Activated CD4-positive, alpha-beta T cell treated with anti-CD3 and anti-CD28 coated beads, Interleukin-2, amount 50 U/mL, for 48 hours (primary cell): ENCODE measurements at regions not wholly inside any gene's neighbourhood (a gene's known extent, or its start where the extent isn't known, plus 50 kb on each side); places are given as distances from the start of the nearest gene placed in this dataset.

ENCODE experiments used
- DNase-seq, 2 experiments: peaks; one replicate each; pipeline ENCODE4 v3.0.0-alpha.2; 2020

DNA sequence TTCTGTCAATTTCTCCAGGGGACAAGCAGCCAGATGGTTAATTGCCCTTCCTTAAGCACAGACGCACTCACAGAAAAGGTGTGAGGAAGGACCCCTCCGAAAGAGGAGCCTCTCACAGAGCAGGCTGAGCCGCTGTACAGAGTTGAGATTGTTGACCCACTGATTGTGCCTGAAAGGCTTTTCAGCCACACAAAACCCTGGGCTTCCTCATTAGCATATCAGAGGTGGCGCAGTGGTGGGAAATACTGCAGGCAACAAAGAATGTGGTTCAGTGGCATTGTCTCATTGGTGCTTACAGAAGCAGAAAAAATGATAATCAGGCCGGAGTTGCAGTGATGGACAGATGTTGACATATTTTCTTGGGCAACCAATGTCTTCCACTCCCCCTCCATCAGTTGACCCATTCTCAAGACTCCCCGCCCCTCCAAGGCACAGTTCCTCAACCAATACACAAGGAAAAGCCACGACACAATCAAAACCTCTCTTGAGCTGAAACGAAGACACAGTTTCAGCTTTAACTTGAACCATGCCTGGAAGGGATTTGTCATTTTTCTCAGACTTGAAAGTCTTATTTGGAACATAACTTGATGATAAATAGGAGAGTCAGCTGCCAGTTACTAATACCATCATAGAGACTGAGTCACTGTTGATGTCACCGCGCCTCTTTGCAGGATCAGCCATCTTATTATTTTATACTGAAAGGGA lies 53.1 kb downstream of the ATXN3L start:
- DNase-seq, result peak; percentile 9 to 22

DNA sequence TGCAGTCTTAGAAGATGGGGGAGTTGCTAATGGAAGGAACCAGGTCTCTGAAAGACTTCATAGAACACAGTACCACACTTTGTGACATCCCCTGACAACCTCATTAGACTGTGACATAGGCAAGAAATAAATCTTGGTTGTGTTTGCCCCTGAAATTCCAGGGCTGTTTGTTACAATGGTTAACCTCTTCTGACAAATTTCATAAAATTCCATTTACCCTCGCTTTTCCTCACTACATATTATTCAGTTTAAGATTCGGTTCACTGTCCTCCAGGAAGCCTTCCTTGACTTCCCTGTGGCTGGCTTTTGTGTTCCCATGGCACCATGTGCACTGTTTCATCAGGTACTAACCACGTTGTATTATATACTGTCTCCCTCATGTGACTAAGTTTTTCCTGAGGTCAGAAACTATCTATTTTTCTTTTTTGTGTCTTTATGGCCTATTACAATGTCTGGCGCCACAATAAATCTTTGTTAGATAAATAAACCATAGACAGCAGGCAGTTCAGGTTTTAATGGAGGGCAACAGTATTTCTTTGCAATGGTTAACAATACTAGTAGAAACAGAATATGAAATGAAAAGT lies 54.2 kb downstream of the ATXN3L start:
- DNase-seq, result no peak

- DNase-seq, result no peak
Measured at GRCh38 chrX:13265111-13265510, 54.7 kb downstream of the ATXN3L start.

DNA sequence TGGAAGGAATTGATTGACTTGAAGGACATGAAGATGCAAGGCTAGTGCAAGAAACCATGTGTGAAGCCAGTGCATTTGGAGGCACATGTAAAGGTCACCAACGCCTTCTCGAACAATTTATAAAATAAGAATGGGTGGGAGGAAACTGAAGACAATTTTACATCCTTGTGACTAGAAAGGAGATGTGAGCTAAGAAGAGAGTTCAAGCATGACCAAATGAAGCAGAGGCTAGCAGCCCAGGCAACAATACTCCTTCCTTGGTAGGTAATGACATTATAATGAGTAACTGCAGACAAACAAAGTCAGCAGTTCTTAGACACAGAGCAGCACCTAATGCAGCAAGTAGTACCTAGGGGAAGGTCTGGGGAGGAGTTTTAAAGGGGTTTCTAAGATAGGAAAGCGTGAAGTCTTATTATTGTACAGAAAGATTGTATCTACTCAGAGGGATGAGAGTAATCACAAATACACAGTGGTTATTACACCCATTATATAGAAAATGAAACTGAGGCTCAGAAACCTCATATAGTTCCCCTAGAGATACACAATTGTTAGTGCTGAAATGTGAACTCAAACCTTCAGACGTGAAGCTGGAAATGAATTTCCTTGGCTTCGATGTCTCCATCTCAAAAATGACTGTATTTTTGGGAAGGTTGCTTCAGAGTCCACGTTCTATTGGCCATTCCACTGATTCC lies 56.1 kb downstream of the ATXN3L start:
- no peak for DNase-seq

DNA sequence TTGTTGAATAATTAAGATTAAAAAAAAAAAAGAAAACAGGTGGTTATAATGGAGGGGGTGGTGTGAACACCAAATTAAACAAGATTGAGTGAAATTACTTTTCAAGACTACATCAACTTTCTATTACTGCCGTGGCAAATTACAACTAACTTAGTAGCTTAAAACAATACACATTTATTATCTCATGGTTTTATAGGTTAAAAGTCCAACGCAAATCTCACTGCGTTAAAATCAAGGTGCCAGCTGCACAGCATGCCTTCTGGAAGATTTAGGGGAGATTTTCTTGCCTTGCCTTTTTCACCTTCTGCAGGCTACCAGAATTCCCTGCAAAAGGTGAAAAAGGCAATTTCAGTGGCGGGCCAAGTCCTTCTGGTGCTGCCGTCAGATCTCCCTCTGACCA lies 58.5 kb downstream of the ATXN3L start:
- DNase-seq, result no peak

DNA sequence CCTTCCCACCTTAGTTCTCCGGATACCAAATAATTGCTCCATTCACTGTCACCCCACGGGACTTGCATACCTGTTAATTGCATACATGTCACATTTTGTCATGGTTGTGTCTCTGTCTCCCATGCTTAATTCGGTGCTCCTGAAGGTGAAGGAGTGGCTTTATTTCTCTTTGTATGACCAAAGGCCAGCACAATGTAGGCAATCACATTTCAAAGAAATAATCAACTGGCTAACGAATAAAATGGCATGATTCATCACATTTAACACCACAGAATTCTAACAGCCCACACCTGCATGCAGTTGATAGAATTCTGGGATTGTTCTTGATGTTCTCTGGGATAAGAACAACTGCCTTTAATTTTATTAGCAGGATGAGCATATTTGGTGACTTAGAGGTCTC lies 59.3 kb downstream of the ATXN3L start:
- no peak for DNase-seq

DNA sequence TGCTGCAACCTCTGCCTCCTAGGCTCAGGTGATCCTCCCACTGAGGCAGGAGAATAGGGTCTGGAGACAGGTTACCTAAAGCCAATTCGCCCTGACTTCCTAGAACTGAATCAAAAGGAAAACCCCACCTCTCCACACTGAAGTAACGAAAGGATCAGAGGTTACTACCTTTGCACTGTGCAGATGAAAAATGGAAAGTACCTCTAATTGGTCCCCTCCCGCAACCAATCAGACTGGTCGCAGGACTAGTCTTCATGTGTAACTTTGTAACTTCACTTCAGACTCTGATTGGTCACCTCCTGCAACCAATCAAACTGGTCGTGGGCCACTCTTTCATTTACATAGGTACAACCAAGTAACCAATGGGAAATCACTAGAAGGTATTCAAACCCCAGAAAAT lies 61.1 kb downstream of the ATXN3L start:
- no peak for DNase-seq

- no peak for DNase-seq
Measured at GRCh38 chrX:13258052-13258444, 61.8 kb downstream of the ATXN3L start.

DNA sequence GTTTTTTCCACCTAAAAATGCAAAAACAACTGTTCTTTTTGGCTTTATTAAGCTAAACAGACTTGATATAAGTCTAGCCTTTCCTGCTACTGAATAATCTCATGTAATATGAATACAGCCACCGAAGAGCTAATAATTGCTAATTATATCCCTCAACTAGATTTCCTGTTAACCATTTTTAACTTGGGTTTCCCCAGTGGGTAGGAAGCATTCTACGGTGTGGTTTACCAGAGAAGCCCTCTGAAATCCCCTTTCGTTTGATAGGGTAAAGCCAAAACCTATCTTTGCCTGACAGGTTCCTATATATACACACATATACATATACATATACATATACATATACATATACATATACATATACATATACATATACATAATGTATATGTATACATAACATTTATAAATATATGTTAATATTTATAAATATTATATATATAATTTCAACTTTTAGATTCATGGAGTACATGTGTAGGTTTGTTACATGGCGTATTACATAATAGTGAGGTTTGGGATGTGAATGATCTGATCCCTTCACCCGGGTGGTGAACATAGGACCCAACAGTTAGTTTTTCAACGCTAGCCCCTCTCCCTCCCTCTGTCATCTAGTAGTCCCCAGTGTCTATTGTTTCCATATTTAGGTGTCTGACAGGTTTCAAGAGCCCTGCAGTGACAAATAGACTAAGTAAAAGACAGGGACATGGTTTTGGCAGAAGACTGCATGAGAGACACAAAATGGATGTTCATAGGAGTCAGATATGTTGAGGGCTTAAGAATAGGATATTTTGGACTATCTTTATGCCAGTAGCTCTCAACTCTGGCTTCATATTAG lies 62.4 kb downstream of the ATXN3L start:
- no peak for DNase-seq

GRCh38 chrX:13256603-13257002 lies 63.2 kb downstream of the ATXN3L start:
- no peak for DNase-seq

DNA sequence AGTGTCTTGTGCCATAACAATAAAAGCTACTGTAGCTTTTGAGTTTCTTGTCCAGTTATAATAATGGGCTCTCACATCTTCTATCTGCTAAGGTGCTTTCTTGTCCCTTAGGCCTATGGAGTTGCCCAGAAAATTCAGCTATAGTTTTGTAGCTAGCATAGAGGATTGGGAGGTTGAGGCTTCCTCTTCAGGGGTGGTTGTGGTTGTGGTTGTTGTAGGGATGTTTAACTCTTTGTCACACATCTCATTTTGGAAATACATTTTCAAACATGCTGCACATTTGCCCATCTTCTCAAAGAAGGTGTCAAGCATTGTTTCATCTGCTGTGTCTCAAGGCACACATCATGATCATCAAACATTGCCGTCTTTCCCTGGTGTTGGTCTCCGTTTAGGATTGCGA lies 65.0 kb downstream of the ATXN3L start:
- no peak for DNase-seq

DNA sequence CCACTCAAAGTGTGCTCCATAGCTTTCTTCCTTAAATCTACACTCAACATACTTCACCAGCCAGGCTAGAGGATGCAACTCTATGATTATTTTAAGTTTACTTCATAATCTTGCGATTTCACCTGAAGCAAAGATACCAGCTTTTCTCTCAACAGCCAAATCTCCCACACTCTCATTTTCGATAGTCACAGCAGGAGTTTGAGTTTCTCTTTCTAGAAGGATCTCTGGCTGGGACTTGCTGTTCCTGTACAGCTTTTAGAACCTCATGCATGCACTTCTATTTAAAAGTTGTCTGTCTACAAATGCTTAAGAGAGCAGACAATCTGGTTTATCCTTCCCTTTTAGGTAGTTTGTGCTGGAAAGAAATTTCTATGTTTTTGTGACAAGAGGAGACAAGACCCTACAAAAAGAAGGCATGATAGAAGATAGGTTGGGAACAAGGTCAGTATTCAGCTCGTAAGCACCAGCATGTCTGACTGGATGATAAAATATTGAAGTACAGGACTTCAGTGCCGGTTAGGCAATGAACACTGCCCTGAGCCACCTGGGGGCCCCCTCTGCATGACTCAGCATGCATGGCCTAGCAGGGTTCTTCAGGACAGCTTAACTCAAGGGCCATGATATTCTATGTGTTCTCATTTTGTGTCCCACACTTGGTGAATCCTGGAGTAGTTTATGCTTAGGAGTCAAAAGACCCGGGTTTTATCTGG lies 65.6 kb downstream of the ATXN3L start:
- peak in 1 of 2 experiments; percentile 10 for DNase-seq

DNA sequence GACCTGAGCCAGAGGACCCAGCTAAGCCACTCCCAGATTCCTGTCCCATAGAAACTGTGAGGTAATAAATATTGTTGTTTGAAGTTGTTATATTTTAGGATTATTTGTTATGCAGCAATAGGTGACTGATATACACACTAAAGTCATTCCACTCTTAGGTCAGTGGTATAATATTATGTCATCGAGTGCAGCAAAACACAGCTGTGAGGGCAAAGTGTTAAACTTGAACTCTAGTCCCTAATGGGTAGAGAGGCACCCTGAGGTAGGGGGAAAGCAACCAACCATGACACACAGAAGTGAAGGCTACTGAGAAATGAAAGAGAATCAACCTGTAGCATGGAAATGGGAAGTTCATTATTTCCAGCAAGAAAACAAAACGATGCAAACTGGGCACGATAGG lies 66.6 kb downstream of the ATXN3L start:
- DNase-seq, result no peak

DNA sequence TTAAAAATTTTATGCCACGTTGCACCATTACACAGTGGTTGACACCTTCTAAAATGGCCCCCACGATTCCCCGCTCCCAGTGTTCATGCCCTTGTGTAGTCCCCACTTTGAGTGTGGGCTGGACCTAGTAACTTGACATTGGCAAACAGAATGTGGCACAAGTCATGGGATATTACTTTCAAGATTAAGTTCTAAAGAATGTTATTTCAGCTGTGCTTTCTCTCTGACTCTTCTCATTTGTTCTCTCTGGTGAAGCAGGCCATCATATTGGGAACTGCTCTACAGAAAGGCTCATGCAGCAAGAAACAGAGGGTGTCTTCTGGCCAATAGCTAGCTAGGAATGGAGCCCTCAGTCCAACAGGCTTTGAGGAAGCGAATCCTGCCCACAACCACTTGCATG lies 67.1 kb downstream of the ATXN3L start:
- no peak for DNase-seq

DNA sequence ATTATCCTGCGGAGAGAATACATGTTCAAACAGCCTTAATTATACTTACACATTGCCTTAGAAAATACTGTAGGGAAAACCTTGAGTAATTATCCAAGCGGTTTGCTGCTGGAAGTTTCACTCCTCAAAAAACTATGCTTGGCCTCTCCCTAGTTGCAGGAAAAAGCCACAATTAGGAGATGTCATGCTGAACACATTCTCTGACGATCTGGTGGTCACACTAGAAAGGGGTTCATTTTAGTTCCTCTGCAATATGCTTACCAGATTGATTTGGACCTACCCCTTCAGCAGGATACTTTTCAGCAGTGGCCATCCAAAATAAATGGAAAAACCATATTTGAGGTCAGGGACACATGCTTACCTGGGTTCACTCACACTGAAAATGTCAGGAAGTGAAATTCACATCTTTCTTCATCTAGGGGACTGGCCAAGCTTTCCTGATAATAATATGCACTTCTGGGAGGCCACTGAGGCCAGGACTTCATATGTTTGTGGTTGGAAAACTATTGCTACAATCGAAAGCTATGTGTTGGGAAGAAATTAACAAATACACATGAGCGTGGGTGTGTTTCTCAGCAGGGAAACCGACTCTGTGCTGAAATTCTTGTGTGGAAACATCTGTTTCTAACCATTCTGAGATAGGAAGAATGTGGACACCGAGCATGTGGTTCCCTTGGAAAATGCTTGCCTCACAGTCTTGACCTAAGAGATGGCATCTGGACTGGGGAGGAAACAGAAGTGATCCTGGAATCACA lies 68.8 kb downstream of the ATXN3L start:
- no peak for DNase-seq

DNA sequence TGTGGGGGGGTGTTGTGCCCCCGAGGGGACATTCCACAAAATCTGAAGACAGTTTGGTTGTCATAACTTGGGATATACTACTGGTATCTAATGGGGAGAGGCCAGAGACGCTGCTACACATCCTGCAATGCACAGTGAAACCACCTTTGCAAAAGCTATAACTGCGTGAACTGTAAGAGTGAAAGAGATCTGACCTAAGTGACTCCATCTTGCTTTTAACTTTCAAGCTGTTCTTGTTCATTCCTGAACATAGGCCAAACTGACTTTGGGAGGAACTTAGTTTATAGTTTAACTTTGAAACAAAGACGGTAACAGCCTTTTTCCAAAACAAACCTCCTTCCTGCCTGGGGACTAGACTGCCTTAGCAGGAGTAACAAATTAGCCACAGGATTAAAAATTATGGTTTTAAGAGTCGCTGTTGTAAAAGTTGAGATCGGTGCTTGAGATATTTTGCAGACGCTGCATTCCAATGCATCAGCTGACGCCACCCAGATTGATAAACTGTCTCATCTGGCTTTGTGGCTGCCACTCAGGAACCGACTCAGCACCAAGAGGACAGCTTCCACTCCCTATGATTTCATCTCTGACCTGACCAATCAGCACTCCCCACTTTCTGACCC lies 70.9 kb downstream of the ATXN3L start:
- DNase-seq, result no peak

- DNase-seq, result no peak
Measured at GRCh38 chrX:13239272-13239671, 80.6 kb downstream of the ATXN3L start.

- no peak for DNase-seq
Measured at GRCh38 chrX:13235930-13236329, 83.9 kb downstream of the ATXN3L start.

DNA sequence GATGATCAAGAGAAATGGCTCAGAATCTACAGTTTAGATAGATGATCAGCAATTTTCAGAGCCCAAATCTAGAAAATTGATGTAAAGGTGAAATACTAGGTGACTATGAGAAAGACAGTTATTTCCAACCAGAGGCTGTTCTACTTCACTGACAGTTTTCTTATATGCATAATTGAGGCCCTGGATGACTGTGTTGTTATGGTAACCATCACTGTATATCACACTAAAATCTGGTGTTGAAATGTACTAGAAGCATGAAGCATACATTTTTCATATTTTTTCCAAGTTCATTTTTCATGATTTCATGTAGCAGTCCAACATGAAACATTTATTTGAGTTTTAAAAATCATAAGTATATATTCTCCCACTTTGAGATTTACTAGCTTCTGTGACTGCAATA lies 87.4 kb downstream of the ATXN3L start:
- DNase-seq, result no peak

DNA sequence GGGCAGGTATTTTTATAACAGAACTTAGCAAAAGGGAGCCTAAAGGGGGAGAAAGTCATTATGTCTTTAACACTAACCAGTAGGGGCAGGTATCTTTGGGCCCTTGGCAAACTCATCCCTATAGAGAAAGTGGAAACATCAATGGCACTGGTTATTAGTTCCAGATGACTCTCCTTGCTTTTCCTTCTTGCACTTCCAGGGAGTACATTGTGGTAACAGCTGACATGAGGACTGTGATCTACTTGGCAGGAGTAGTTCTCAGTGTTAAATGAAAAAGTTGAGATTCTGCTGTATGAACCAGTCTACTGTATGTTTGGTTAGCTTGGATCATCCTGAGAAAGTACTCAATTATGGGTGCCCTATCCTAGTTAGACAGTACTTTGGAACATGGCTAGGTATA lies 93.6 kb downstream of the ATXN3L start:
- DNase-seq, result no peak

DNA sequence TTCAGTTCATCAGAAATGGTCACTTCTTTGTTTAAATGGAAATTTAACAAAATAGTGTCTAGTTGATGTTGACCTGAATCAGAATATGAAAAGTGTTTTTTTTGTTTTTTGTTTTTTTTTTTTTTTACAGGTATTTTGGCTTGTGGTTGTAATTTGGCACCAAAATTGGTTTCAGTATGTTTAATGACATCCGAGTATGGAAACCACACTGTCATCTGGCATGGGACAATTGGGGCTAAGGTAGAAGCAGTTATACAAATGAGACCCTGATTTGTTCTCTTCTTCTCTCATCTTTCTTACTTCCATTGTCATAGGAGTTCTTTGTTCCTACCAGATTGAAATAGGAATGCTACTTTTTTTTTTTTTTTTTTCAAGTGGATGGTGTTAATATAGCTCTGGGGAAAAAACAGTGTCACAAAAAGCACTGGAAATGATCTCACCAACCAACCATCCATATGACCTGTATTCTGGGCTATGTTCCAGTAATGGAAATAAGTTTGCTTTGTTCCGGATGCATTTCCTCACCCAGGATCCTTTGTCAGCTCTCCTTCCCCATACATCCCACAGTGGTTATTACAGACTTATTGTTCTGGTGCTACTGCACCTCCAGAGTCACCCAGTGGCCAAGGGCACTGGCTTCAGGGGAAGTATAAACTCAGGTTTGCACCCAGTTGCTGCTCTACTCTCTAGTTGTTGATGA lies 95.8 kb downstream of the ATXN3L start:
- DNase-seq, result no peak
